ENCODE measurements at regions not wholly inside any gene's neighbourhood (a gene's known extent, or its start where the extent isn't known, plus 50 kb on each side); places are given as distances from the start of the nearest gene placed in this dataset.

GRCh38 chr6:91135406-91136103, 548.7 kb upstream of the MAP3K7 start:
- TF ChIP-seq CTCF (IDR thresholded peaks at IDR 0.05; ENCODE audit: poor library complexity) (no peak), EZH2 (IDR thresholded peaks at IDR 0.05; ENCODE audit: borderline replicate concordance) (no peak), EZH2phosphoT487 (IDR thresholded peaks at IDR 0.05; ENCODE audit: low read depth, severe bottlenecking, unreplicated experiment) (no peak)

Measured in hepatocyte (in vitro differentiated cells).